ENCODE measurements at regions not wholly inside any gene's neighbourhood (a gene's known extent, or its start where the extent isn't known, plus 50 kb on each side); places are given as distances from the start of the nearest gene placed in this dataset.

DNA sequence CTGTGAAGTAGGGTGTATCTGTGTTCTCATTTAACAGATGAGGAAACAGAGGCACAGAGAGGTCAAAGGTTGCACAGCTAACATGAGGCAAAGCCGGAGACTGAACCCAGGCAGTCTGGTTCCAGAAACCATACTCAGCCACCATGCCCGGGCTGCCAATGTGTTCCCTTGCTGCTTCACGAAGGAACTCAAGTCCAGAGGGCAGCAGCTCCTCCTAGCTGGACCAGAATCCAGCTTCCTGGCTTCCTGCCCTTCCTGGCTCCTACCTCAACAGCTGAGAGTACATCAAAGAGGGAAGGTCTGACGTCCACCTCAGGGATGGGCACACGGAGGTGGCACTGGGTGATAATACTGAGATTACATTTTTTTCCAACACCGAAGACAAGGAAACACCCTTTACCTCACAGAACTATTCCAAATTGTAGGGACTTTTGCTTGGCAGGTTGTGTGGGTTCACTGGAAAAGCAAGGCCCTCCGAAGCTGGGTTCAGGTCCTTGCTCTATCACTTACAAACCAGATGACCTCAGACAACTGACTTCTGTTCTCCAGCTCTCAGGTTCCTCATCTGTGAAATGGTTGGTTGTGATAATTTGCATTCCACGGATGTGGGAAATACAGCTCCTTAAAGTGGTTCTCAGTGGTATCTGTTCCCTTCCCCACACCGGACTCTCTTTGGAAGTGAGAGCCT is 154.1 kb upstream of the ZMIZ1 start:
- H3K27me3 ChIP-seq (ENCODE audit: control insufficient read depth, insufficient read depth, low read length) = peaks cover 10% of the 10 kb centered on the region
- TF ChIP-seq, protein P1, sequence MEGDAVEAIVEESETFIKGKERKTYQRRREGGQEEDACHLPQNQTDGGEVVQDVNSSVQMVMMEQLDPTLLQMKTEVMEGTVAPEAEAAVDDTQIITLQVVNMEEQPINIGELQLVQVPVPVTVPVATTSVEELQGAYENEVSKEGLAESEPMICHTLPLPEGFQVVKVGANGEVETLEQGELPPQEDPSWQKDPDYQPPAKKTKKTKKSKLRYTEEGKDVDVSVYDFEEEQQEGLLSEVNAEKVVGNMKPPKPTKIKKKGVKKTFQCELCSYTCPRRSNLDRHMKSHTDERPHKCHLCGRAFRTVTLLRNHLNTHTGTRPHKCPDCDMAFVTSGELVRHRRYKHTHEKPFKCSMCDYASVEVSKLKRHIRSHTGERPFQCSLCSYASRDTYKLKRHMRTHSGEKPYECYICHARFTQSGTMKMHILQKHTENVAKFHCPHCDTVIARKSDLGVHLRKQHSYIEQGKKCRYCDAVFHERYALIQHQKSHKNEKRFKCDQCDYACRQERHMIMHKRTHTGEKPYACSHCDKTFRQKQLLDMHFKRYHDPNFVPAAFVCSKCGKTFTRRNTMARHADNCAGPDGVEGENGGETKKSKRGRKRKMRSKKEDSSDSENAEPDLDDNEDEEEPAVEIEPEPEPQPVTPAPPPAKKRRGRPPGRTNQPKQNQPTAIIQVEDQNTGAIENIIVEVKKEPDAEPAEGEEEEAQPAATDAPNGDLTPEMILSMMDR (conservative IDR thresholded peaks at IDR 0.05 in 1 of 2, IDR thresholded peaks at IDR 0.05 in 1 of 2; ENCODE audit: low read depth in 1 of 2, low read length in 2 of 2) = no peak
- no peak for TF ChIP-seq EZH2 (IDR thresholded peaks at IDR 0.05; ENCODE audit: low read length, missing control alignments)
- H2AFZ ChIP-seq (ENCODE audit: low read length) = no peak overlapping the region
- H3K79me2 ChIP-seq (ENCODE audit: control insufficient read depth, insufficient read depth, low read length) = no peaks in the 10 kb centered on the region
- no peaks in the 10 kb centered on the region for H3K9me3 ChIP-seq (ENCODE audit: control insufficient read depth, insufficient read depth, low read depth, low read length)
- DNase-seq (ENCODE audit: low read depth in 2 of 2) = peak in 1 of 2 donors; percentile 16
- H3K9ac ChIP-seq (ENCODE audit: insufficient read depth, low read length) = no peak overlapping the region
- H3K27ac ChIP-seq (ENCODE audit: insufficient read depth, low read length) = no peak overlapping the region
- no peaks in the 10 kb centered on the region for H3K36me3 ChIP-seq (ENCODE audit: control insufficient read depth, insufficient read depth, low read length)
- no peak overlapping the region for H3K4me2 ChIP-seq (ENCODE audit: extremely low read depth, insufficient read depth, low read length)
- H4K20me1 ChIP-seq (ENCODE audit: control insufficient read depth, extremely low read depth, insufficient read depth, low read length) = no peaks in the 10 kb centered on the region
- no peak overlapping the region for H3K4me3 ChIP-seq (replicated peaks in 1 of 4; ENCODE audit: control extremely low read depth in 1 of 4, insufficient read depth in 1 of 4, low read depth in 3 of 4, low read length in 4 of 4)
- H3K4me1 ChIP-seq (ENCODE audit: control insufficient read depth, extremely low read depth, insufficient read depth, low read length) = no peaks in the 10 kb centered on the region

- Histone ChIP-seq H3K4me2 (ENCODE audit: extremely low read depth, insufficient read depth, low read length) (no peak overlapping the region), H3K27ac (ENCODE audit: insufficient read depth, low read length) (no peak overlapping the region)
These were observed 153.6 kb upstream of the ZMIZ1 start for GRCh38 chr10:78915190-78915518.

GRCh38 chr10:78916227-78916626 is 152.5 kb upstream of the ZMIZ1 start:
- no peaks in the 10 kb centered on the region for H3K4me1 ChIP-seq (ENCODE audit: control insufficient read depth, extremely low read depth, insufficient read depth, low read length)
- H3K9me3 ChIP-seq (ENCODE audit: control insufficient read depth, insufficient read depth, low read depth, low read length) = no peaks in the 10 kb centered on the region
- H3K4me2 ChIP-seq (ENCODE audit: extremely low read depth, insufficient read depth, low read length) = no peak overlapping the region
- no peak overlapping the region for H3K4me3 ChIP-seq (replicated peaks in 1 of 4; ENCODE audit: control extremely low read depth in 1 of 4, insufficient read depth in 1 of 4, low read depth in 3 of 4, low read length in 4 of 4)
- H3K27ac ChIP-seq (ENCODE audit: insufficient read depth, low read length) = no peak overlapping the region
- no peaks in the 10 kb centered on the region for H3K36me3 ChIP-seq (ENCODE audit: control insufficient read depth, insufficient read depth, low read length)
- H3K27me3 ChIP-seq (ENCODE audit: control insufficient read depth, insufficient read depth, low read length) = peaks cover 9% of the 10 kb centered on the region
- no peak overlapping the region for H2AFZ ChIP-seq (ENCODE audit: low read length)
- no peak for TF ChIP-seq EZH2 (IDR thresholded peaks at IDR 0.05; ENCODE audit: low read length, missing control alignments)
- TF ChIP-seq, protein P1 (conservative IDR thresholded peaks at IDR 0.05 in 1 of 2, IDR thresholded peaks at IDR 0.05 in 1 of 2; ENCODE audit: low read depth in 1 of 2, low read length in 2 of 2) = no peak
- DNase-seq (ENCODE audit: low read depth in 2 of 2) = no peak
- no peak overlapping the region for H3K9ac ChIP-seq (ENCODE audit: insufficient read depth, low read length)
- no peaks in the 10 kb centered on the region for H3K79me2 ChIP-seq (ENCODE audit: control insufficient read depth, insufficient read depth, low read length)
- H4K20me1 ChIP-seq (ENCODE audit: control insufficient read depth, extremely low read depth, insufficient read depth, low read length) = no peaks in the 10 kb centered on the region

More at GRCh38 chr10:78915190-78915518, 153.6 kb upstream of the ZMIZ1 start:
- no peaks in the 10 kb centered on the region for H3K79me2 ChIP-seq (ENCODE audit: control insufficient read depth, insufficient read depth, low read length)
- no peaks in the 10 kb centered on the region for H3K4me1 ChIP-seq (ENCODE audit: control insufficient read depth, extremely low read depth, insufficient read depth, low read length)
- H3K9me3 ChIP-seq (ENCODE audit: control insufficient read depth, insufficient read depth, low read depth, low read length) = no peaks in the 10 kb centered on the region
- H3K9ac ChIP-seq (ENCODE audit: insufficient read depth, low read length) = no peak overlapping the region
- H3K27me3 ChIP-seq (ENCODE audit: control insufficient read depth, insufficient read depth, low read length) = peaks cover 10% of the 10 kb centered on the region
- no peak overlapping the region for H3K4me3 ChIP-seq (replicated peaks in 1 of 4; ENCODE audit: control extremely low read depth in 1 of 4, insufficient read depth in 1 of 4, low read depth in 3 of 4, low read length in 4 of 4)
- no peaks in the 10 kb centered on the region for H3K36me3 ChIP-seq (ENCODE audit: control insufficient read depth, insufficient read depth, low read length)
- H2AFZ ChIP-seq (ENCODE audit: low read length) = no peak overlapping the region
- TF ChIP-seq, protein P1 (conservative IDR thresholded peaks at IDR 0.05 in 1 of 2, IDR thresholded peaks at IDR 0.05 in 1 of 2; ENCODE audit: low read depth in 1 of 2, low read length in 2 of 2) = no peak
- TF ChIP-seq EZH2 (IDR thresholded peaks at IDR 0.05; ENCODE audit: low read length, missing control alignments) = no peak
- H4K20me1 ChIP-seq (ENCODE audit: control insufficient read depth, extremely low read depth, insufficient read depth, low read length) = no peaks in the 10 kb centered on the region
- peak in 1 of 2 donors; percentile 72 for DNase-seq (ENCODE audit: low read depth in 2 of 2)
